ENCODE measurements at regions not wholly inside any gene's neighbourhood (a gene's known extent, or its start where the extent isn't known, plus 50 kb on each side); places are given as distances from the start of the nearest gene placed in this dataset.

- no peak for TF ChIP-seq CTCF (IDR thresholded peaks at IDR 0.05; ENCODE audit: poor library complexity, severe bottlenecking)
- no peak overlapping the region for H3K27ac ChIP-seq (ENCODE audit: poor library complexity, severe bottlenecking)
- no peaks in the 10 kb centered on the region for H3K4me1 ChIP-seq (ENCODE audit: insufficient read depth, poor library complexity, severe bottlenecking)
- no peaks in the 10 kb centered on the region for H3K9me3 ChIP-seq (ENCODE audit: severe bottlenecking)
- no peak for ATAC-seq (ENCODE audit: low read depth)
- DNase-seq (ENCODE audit: low spot score) = no peak
- H3K27me3 ChIP-seq (ENCODE audit: insufficient read depth, poor library complexity, severe bottlenecking) = peaks cover 14% of the 10 kb centered on the region
- H3K36me3 ChIP-seq (ENCODE audit: low read depth) = no peaks in the 10 kb centered on the region
- H3K4me3 ChIP-seq (ENCODE audit: severe bottlenecking) = no peak overlapping the region
These were observed 59.6 kb upstream of the CDH13 start for GRCh38 chr16:82567175-82567574.

- ATAC-seq (ENCODE audit: low read depth) (no peak), DNase-seq (ENCODE audit: low spot score) (no peak)
- Histone ChIP-seq H3K4me1 (ENCODE audit: insufficient read depth, poor library complexity, severe bottlenecking) (no peaks in the 10 kb centered on the region), H3K27me3 (ENCODE audit: insufficient read depth, poor library complexity, severe bottlenecking) (no peaks in the 10 kb centered on the region), H3K9me3 (ENCODE audit: severe bottlenecking) (no peaks in the 10 kb centered on the region), H3K4me3 (ENCODE audit: severe bottlenecking) (no peak overlapping the region), H3K27ac (ENCODE audit: poor library complexity, severe bottlenecking) (no peak overlapping the region), H3K36me3 (ENCODE audit: low read depth) (no peaks in the 10 kb centered on the region)
- no peak for TF ChIP-seq CTCF (IDR thresholded peaks at IDR 0.05; ENCODE audit: poor library complexity, severe bottlenecking)
These were observed 63.4 kb upstream of the CDH13 start for GRCh38 chr16:82563401-82563800.

GRCh38 chr16:82562183-82562683 is 64.5 kb upstream of the CDH13 start:
- Histone ChIP-seq H3K36me3 (ENCODE audit: low read depth) (no peaks in the 10 kb centered on the region), H3K4me3 (ENCODE audit: severe bottlenecking) (no peak overlapping the region), H3K27me3 (ENCODE audit: insufficient read depth, poor library complexity, severe bottlenecking) (no peaks in the 10 kb centered on the region), H3K4me1 (ENCODE audit: insufficient read depth, poor library complexity, severe bottlenecking) (no peaks in the 10 kb centered on the region), H3K27ac (ENCODE audit: poor library complexity, severe bottlenecking) (no peak overlapping the region), H3K9me3 (ENCODE audit: severe bottlenecking) (no peaks in the 10 kb centered on the region)
- ATAC-seq (ENCODE audit: low read depth) (no peak), DNase-seq (ENCODE audit: low spot score) (no peak)
- TF ChIP-seq CTCF (IDR thresholded peaks at IDR 0.05; ENCODE audit: poor library complexity, severe bottlenecking) = no peak

GRCh38 chr16:82560805-82561325 is 65.9 kb upstream of the CDH13 start:
- Histone ChIP-seq H3K4me3 (ENCODE audit: severe bottlenecking) (no peak overlapping the region), H3K27me3 (ENCODE audit: insufficient read depth, poor library complexity, severe bottlenecking) (no peaks in the 10 kb centered on the region), H3K9me3 (ENCODE audit: severe bottlenecking) (no peaks in the 10 kb centered on the region), H3K36me3 (ENCODE audit: low read depth) (no peaks in the 10 kb centered on the region), H3K4me1 (ENCODE audit: insufficient read depth, poor library complexity, severe bottlenecking) (no peaks in the 10 kb centered on the region), H3K27ac (ENCODE audit: poor library complexity, severe bottlenecking) (no peak overlapping the region)
- ATAC-seq (ENCODE audit: low read depth) = no peak
- TF ChIP-seq CTCF (IDR thresholded peaks at IDR 0.05; ENCODE audit: poor library complexity, severe bottlenecking) = no peak
- no peak for DNase-seq (ENCODE audit: low spot score)

- DNase-seq (ENCODE audit: low spot score) = no peak
- Histone ChIP-seq H3K36me3 (ENCODE audit: low read depth) (no peaks in the 10 kb centered on the region), H3K9me3 (ENCODE audit: severe bottlenecking) (no peaks in the 10 kb centered on the region), H3K4me3 (ENCODE audit: severe bottlenecking) (no peak overlapping the region), H3K27ac (ENCODE audit: poor library complexity, severe bottlenecking) (no peak overlapping the region), H3K27me3 (ENCODE audit: insufficient read depth, poor library complexity, severe bottlenecking) (peaks cover 59% of the 10 kb centered on the region), H3K4me1 (ENCODE audit: insufficient read depth, poor library complexity, severe bottlenecking) (no peaks in the 10 kb centered on the region)
- TF ChIP-seq CTCF (IDR thresholded peaks at IDR 0.05; ENCODE audit: poor library complexity, severe bottlenecking) = no peak
- no peak for ATAC-seq (ENCODE audit: low read depth)
These were observed 82.2 kb upstream of the CDH13 start for GRCh38 chr16:82544378-82545160.

Measured in RWPE2 (cell line).